NCI-H748 (cell line): ENCODE measurements at regions not wholly inside any gene's neighbourhood (a gene's known extent, or its start where the extent isn't known, plus 50 kb on each side); places are given as distances from the start of the nearest gene placed in this dataset.

Source experiments
- DNase-seq: peaks from one replicate; lab custom pipeline; 2025; ENCODE audit not compliant: unreplicated experiment; lab: John Stamatoyannopoulos, UW

GRCh38 chr4:110289601-110290100, 91.2 kb upstream of the ELOVL6 start:
- no peak for DNase-seq

GRCh38 chr4:110287130-110287529, 88.7 kb upstream of the ELOVL6 start:
- DNase-seq, result no peak

- DNase-seq, result no peak
These were observed 79.7 kb upstream of the ELOVL6 start for GRCh38 chr4:110278127-110278526.

- DNase-seq, result no peak
These were observed 77.5 kb upstream of the ELOVL6 start for GRCh38 chr4:110275871-110276270.

GRCh38 chr4:110271986-110272385, 73.6 kb upstream of the ELOVL6 start:
- no peak for DNase-seq

- DNase-seq, result no peak
These were observed 72.2 kb upstream of the ELOVL6 start for GRCh38 chr4:110270492-110271197.

GRCh38 chr4:110268790-110269189, 70.4 kb upstream of the ELOVL6 start:
- no peak for DNase-seq

- no peak for DNase-seq
These were observed 69.9 kb upstream of the ELOVL6 start for GRCh38 chr4:110268352-110268751.

- no peak for DNase-seq
These were observed 67.7 kb upstream of the ELOVL6 start for GRCh38 chr4:110266136-110266535.

- no peak for DNase-seq
These were observed 66.6 kb upstream of the ELOVL6 start for GRCh38 chr4:110265001-110265400.

- DNase-seq, result no peak
These were observed 61.9 kb upstream of the ELOVL6 start for GRCh38 chr4:110260299-110260698.

- no peak for DNase-seq
These were observed 51.6 kb upstream of the ELOVL6 start for GRCh38 chr4:110250023-110250387.

GRCh38 chr4:110248831-110249253, 50.4 kb upstream of the ELOVL6 start:
- DNase-seq, result no peak
